BLaER1 treated with 17β-estradiol and CSF1 and Interleukin-3, amounts not matched to agents 10 nM and 100 nM (cell line): ENCODE measurements at regions not wholly inside any gene's neighbourhood (a gene's known extent, or its start where the extent isn't known, plus 50 kb on each side); places are given as distances from the start of the nearest gene placed in this dataset.

Experiments used
- H3K27ac ChIP-seq, 11 experiments: shearing (Covaris generic); formaldehyde crosslinking; 2 replicates each; pipeline ENCODE4 v1.8.1; 2022
- H3K27me3 ChIP-seq, 11 experiments: shearing (Covaris generic); formaldehyde crosslinking; 2 replicates each; pipeline ENCODE4 v1.8.1; 2022
- H3K36me3 ChIP-seq, 11 experiments: shearing (Covaris generic); formaldehyde crosslinking; 2 replicates each; pipeline ENCODE4 v1.8.1; 2022
- H3K4me1 ChIP-seq, 10 experiments: shearing (Covaris generic); formaldehyde crosslinking; 2 replicates each; pipeline ENCODE4 v1.8.1; 2022
- H3K4me2 ChIP-seq, 11 experiments: shearing (Covaris generic); formaldehyde crosslinking; 2 replicates each; pipeline ENCODE4 v1.8.1; 2022
- H3K4me3 ChIP-seq, 10 experiments: shearing (Covaris generic); formaldehyde crosslinking; 2 replicates each; pipeline ENCODE4 v1.8.1; 2022
- H3K9ac ChIP-seq, 11 experiments: shearing (Covaris generic); formaldehyde crosslinking; 2 replicates each; pipeline ENCODE4 v1.8.1; 2022
- H3K9me3 ChIP-seq, 11 experiments: shearing (Covaris generic); formaldehyde crosslinking; replicated peaks in 1 of 11; 2 replicates each; pipeline ENCODE4 v1.8.1; 2022
- H4K20me1 ChIP-seq, 11 experiments: shearing (Covaris generic); formaldehyde crosslinking; 2 replicates each; pipeline ENCODE4 v1.8.1; 2022
- Cebpa-rat ChIP-seq, 11 experiments: shearing (Covaris generic); IDR thresholded peaks; 2 replicates each; pipeline ENCODE4 v1.8.1; 2022

- H4K20me1 ChIP-seq = no peaks in the 10 kb centered on the region
- no peak overlapping the region for H3K27ac ChIP-seq
- H3K4me2 ChIP-seq = no peak overlapping the region
- no peaks in the 10 kb centered on the region for H3K9me3 ChIP-seq
- TF ChIP-seq Cebpa-rat (IDR thresholded peaks at IDR 0.05) = no peak
- H3K9ac ChIP-seq = no peak overlapping the region
- no peaks in the 10 kb centered on the region for H3K36me3 ChIP-seq
- H3K4me1 ChIP-seq = no peaks in the 10 kb centered on the region
- H3K27me3 ChIP-seq = no peaks in the 10 kb centered on the region
- no peak overlapping the region for H3K4me3 ChIP-seq
Measured at GRCh38 chr15:35850284-35850683, 304.3 kb upstream of the DPH6 start.

DNA sequence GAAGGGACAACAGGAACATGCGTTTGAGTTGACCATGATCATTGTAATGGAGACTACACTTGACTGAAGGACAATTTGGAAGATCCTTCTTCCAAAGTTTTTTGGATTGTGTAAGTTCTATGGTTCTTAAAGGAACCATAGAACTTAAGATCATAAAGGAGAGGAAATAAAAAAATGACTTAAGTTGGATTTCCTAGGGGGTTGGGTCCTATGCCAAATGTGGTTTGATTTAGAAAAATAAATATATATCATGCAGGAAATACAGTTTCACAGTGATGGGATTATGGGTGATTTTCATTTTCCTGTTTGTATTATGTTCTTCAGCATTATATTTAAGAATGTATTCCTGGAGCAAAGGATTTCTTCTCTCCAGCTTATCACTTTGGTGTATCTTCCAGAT lies 305.5 kb upstream of the DPH6 start:
- Histone ChIP-seq H3K4me2 (no peak overlapping the region), H3K36me3 (no peaks in the 10 kb centered on the region), H3K9me3 (no peaks in the 10 kb centered on the region), H3K4me3 (no peak overlapping the region), H4K20me1 (no peaks in the 10 kb centered on the region), H3K27me3 (no peaks in the 10 kb centered on the region), H3K27ac (no peak overlapping the region), H3K4me1 (no peaks in the 10 kb centered on the region), H3K9ac (no peak overlapping the region)
- TF ChIP-seq Cebpa-rat (IDR thresholded peaks at IDR 0.05) = no peak

- Histone ChIP-seq H4K20me1 (no peaks in the 10 kb centered on the region), H3K4me2 (no peak overlapping the region), H3K4me1 (no peaks in the 10 kb centered on the region), H3K9me3 (no peaks in the 10 kb centered on the region), H3K4me3 (no peak overlapping the region), H3K36me3 (no peaks in the 10 kb centered on the region), H3K9ac (no peak overlapping the region), H3K27ac (no peak overlapping the region), H3K27me3 (no peaks in the 10 kb centered on the region)
- no peak for TF ChIP-seq Cebpa-rat (IDR thresholded peaks at IDR 0.05)
Measured at GRCh38 chr15:35852818-35853624, 307.1 kb upstream of the DPH6 start.

DNA sequence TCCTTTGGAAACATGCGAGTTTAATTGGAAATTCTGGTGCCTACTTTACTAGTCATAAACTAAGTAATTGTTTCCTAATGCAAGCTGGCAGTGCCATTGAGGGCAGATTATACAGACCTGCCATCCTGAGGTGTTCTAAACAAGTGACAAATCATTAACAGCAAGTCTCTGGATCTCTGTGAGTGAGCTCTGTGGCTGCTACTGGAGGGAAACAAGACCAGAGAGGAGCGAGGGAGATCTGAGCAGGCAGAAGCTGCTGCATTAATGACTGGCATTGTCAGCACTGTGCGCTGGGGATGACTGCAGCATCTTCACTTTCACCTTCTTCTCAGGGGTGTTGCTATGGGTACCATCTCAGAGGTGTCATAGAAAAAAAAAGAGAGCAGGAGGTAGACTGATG lies 308.4 kb upstream of the DPH6 start:
- TF ChIP-seq Cebpa-rat (IDR thresholded peaks at IDR 0.05) = no peak
- Histone ChIP-seq H3K4me1 (no peaks in the 10 kb centered on the region), H4K20me1 (no peaks in the 10 kb centered on the region), H3K9me3 (no peaks in the 10 kb centered on the region), H3K9ac (no peak overlapping the region), H3K27ac (no peak overlapping the region), H3K4me3 (no peak overlapping the region), H3K4me2 (no peak overlapping the region), H3K27me3 (no peaks in the 10 kb centered on the region), H3K36me3 (no peaks in the 10 kb centered on the region)

GRCh38 chr15:35857567-35858226 lies 311.7 kb upstream of the DPH6 start:
- no peaks in the 10 kb centered on the region for H3K36me3 ChIP-seq
- no peak overlapping the region for H3K27ac ChIP-seq
- H3K9ac ChIP-seq = no peak overlapping the region
- no peak overlapping the region for H3K4me2 ChIP-seq
- no peaks in the 10 kb centered on the region for H3K9me3 ChIP-seq
- H3K27me3 ChIP-seq = no peaks in the 10 kb centered on the region
- H3K4me3 ChIP-seq = no peak overlapping the region
- H3K4me1 ChIP-seq = no peaks in the 10 kb centered on the region
- TF ChIP-seq Cebpa-rat (IDR thresholded peaks at IDR 0.05) = no peak
- H4K20me1 ChIP-seq = no peaks in the 10 kb centered on the region

- Histone ChIP-seq H3K4me2 (no peak overlapping the region), H3K9ac (no peak overlapping the region), H4K20me1 (no peaks in the 10 kb centered on the region), H3K4me1 (no peaks in the 10 kb centered on the region), H3K27me3 (no peaks in the 10 kb centered on the region), H3K36me3 (no peaks in the 10 kb centered on the region), H3K9me3 (no peaks in the 10 kb centered on the region), H3K4me3 (no peak overlapping the region), H3K27ac (no peak overlapping the region)
- no peak for TF ChIP-seq Cebpa-rat (IDR thresholded peaks at IDR 0.05)
Measured at GRCh38 chr15:35858707-35859106, 312.7 kb upstream of the DPH6 start.

DNA sequence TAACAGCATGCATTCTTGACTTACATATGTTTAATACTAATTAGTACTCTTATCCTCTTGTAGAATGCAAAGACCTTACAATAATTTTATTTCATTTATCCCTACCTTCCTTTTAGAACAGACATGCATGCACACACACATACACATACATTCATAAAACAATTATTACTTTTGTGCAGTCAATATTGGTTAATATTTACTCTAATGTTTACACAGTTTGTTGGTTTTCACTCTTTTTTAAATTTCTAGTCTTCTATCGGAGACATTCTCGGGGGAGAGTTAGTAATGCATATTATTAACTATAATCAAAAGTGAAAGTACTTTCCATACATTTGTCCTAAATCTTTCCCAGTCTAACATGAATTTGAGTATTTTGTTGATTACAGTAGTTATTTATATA lies 317.7 kb upstream of the DPH6 start:
- H4K20me1 ChIP-seq = no peaks in the 10 kb centered on the region
- no peak overlapping the region for H3K27ac ChIP-seq
- H3K4me1 ChIP-seq = no peaks in the 10 kb centered on the region
- H3K4me2 ChIP-seq = no peak overlapping the region
- no peaks in the 10 kb centered on the region for H3K9me3 ChIP-seq
- H3K27me3 ChIP-seq = no peaks in the 10 kb centered on the region
- no peak overlapping the region for H3K4me3 ChIP-seq
- no peaks in the 10 kb centered on the region for H3K36me3 ChIP-seq
- TF ChIP-seq Cebpa-rat (IDR thresholded peaks at IDR 0.05) = no peak
- H3K9ac ChIP-seq = no peak overlapping the region

DNA sequence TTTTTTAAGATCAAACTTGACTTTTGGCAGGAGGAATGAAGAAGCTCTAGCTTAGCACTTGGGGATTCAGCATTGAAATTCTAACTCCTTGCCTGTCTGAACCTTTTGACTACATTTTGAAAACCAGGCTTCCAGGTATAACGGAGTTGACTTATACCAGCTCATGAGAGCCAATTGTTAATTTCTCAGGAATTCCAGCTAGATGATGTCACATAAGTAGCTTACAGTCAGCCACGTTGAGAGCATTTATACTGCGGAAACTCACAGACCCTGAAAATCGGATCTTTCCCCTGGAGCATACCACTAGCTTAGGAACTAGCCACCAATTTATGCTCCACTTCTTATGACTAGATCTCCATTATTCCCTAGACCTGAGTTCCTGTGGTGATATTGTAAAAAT lies 321.4 kb upstream of the DPH6 start:
- H3K36me3 ChIP-seq = no peaks in the 10 kb centered on the region

GRCh38 chr15:35871282-35871681 lies 325.3 kb upstream of the DPH6 start:
- no peak for TF ChIP-seq Cebpa-rat (IDR thresholded peaks at IDR 0.05)
- H3K9ac ChIP-seq = no peak overlapping the region
- H3K4me2 ChIP-seq = no peak overlapping the region
- no peak overlapping the region for H3K27ac ChIP-seq
- no peaks in the 10 kb centered on the region for H3K9me3 ChIP-seq
- H3K27me3 ChIP-seq = no peaks in the 10 kb centered on the region
- H3K36me3 ChIP-seq = no peaks in the 10 kb centered on the region
- no peaks in the 10 kb centered on the region for H3K4me1 ChIP-seq
- no peaks in the 10 kb centered on the region for H4K20me1 ChIP-seq
- no peak overlapping the region for H3K4me3 ChIP-seq

More for the DNA sequence above, 321.4 kb upstream of the DPH6 start:
- Histone ChIP-seq H3K4me1 (no peaks in the 10 kb centered on the region), H3K4me2 (no peak overlapping the region), H3K9me3 (no peaks in the 10 kb centered on the region), H3K4me3 (no peak overlapping the region), H4K20me1 (no peaks in the 10 kb centered on the region), H3K27ac (no peak overlapping the region), H3K27me3 (no peaks in the 10 kb centered on the region), H3K9ac (no peak overlapping the region)
- no peak for TF ChIP-seq Cebpa-rat (IDR thresholded peaks at IDR 0.05)

DNA sequence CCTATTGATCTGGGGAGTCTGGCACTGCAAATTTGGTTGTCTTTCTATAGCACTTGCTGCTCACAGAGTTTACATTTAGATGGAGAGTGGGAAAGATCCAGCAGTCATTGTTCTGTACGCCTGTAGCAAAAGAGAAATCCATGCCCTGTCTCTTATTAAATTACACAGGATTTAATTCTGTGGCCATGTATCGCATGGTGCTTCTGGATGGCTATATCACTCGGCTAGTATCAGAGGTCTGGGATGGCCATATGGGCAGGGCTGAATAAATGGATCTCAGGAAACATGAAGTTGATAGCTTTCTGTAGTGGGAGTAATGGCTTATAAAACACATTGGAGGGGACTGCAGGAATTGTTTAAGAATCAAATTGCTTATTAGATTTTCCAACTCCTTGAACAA lies 325.8 kb upstream of the DPH6 start:
- Histone ChIP-seq H3K36me3 (no peaks in the 10 kb centered on the region), H3K9ac (no peak overlapping the region), H3K4me3 (no peak overlapping the region), H3K27ac (no peak overlapping the region), H3K4me2 (no peak overlapping the region), H3K9me3 (no peaks in the 10 kb centered on the region), H3K4me1 (no peaks in the 10 kb centered on the region), H4K20me1 (no peaks in the 10 kb centered on the region), H3K27me3 (no peaks in the 10 kb centered on the region)
- no peak for TF ChIP-seq Cebpa-rat (IDR thresholded peaks at IDR 0.05)
